ENCODE measurements at regions not wholly inside any gene's neighbourhood (a gene's known extent, or its start where the extent isn't known, plus 50 kb on each side); places are given as distances from the start of the nearest gene placed in this dataset.
"Not testable (repeated sequence)": the region's sequence is repeated elsewhere in the genome, so short reads cannot be mapped to it uniquely, and the experiment has no call there.

- no peak for ATAC-seq
- TF ChIP-seq OSR1 (CRISPR knock-in tag; IDR thresholded peaks at IDR 0.05) (no peak), POU6F1 (CRISPR knock-in tag; IDR thresholded peaks at IDR 0.05; ENCODE audit: borderline replicate concordance, low read depth) (no peak), TCF4 (CRISPR knock-in tag; IDR thresholded peaks at IDR 0.05; ENCODE audit: borderline replicate concordance) (no peak), ZNF8 (CRISPR knock-in tag; IDR thresholded peaks at IDR 0.05) (no peak)
Observed at GRCh38 chr4:149048451-149049143, 606.4 kb upstream of the NR3C2 start.

- ATAC-seq: no peak
- TF ChIP-seq, protein P1, sequence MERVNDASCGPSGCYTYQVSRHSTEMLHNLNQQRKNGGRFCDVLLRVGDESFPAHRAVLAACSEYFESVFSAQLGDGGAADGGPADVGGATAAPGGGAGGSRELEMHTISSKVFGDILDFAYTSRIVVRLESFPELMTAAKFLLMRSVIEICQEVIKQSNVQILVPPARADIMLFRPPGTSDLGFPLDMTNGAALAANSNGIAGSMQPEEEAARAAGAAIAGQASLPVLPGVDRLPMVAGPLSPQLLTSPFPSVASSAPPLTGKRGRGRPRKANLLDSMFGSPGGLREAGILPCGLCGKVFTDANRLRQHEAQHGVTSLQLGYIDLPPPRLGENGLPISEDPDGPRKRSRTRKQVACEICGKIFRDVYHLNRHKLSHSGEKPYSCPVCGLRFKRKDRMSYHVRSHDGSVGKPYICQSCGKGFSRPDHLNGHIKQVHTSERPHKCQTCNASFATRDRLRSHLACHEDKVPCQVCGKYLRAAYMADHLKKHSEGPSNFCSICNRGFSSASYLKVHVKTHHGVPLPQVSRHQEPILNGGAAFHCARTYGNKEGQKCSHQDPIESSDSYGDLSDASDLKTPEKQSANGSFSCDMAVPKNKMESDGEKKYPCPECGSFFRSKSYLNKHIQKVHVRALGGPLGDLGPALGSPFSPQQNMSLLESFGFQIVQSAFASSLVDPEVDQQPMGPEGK (CRISPR knock-in tag; IDR thresholded peaks at IDR 0.05; ENCODE audit: borderline replicate concordance): no peak
- TF ChIP-seq ZNF565 (CRISPR knock-in tag; conservative IDR thresholded peaks at IDR 0.05; ENCODE audit: low read depth) (no peak), CSDC2 (CRISPR knock-in tag; IDR thresholded peaks at IDR 0.05) (no peak), RARB (CRISPR knock-in tag; IDR thresholded peaks at IDR 0.05) (no peak), ZNF70 (CRISPR knock-in tag; IDR thresholded peaks at IDR 0.05) (no peak), TOX (CRISPR knock-in tag; IDR thresholded peaks at IDR 0.05; ENCODE audit: borderline replicate concordance) (no peak), ZNF8 (CRISPR knock-in tag; IDR thresholded peaks at IDR 0.05) (no peak), PPARA (CRISPR knock-in tag; IDR thresholded peaks at IDR 0.05; ENCODE audit: borderline replicate concordance) (no peak), ZFP30 (CRISPR knock-in tag; IDR thresholded peaks at IDR 0.05) (no peak), CREB5 (CRISPR knock-in tag; IDR thresholded peaks at IDR 0.05; ENCODE audit: low read depth) (no peak), BACH2 (CRISPR knock-in tag; IDR thresholded peaks at IDR 0.05; ENCODE audit: borderline replicate concordance) (no peak), OSR1 (CRISPR knock-in tag; IDR thresholded peaks at IDR 0.05) (no peak), TCF4 (CRISPR knock-in tag; IDR thresholded peaks at IDR 0.05; ENCODE audit: borderline replicate concordance) (no peak), GLIS3 (CRISPR knock-in tag; IDR thresholded peaks at IDR 0.05) (no peak), ZFP3 (CRISPR knock-in tag; IDR thresholded peaks at IDR 0.05) (no peak), SNAI2 (CRISPR knock-in tag; IDR thresholded peaks at IDR 0.05) (no peak), CSRNP3 (CRISPR knock-in tag; IDR thresholded peaks at IDR 0.05) (no peak), TSHZ2 (CRISPR knock-in tag; IDR thresholded peaks at IDR 0.05) (no peak), ZC3H10 (CRISPR knock-in tag; IDR thresholded peaks at IDR 0.05) (no peak)
Observed at GRCh38 chr4:149047368-149047767, 605.2 kb upstream of the NR3C2 start.

GRCh38 chr4:149045731-149046130 lies 603.5 kb upstream of the NR3C2 start:
- no peak for ATAC-seq
- no peak for TF ChIP-seq OSR1 (CRISPR knock-in tag; IDR thresholded peaks at IDR 0.05)
- TF ChIP-seq ARNTL (CRISPR knock-in tag; IDR thresholded peaks at IDR 0.05; ENCODE audit: borderline replicate concordance, low read depth): no peak
- no peak for TF ChIP-seq RARB (CRISPR knock-in tag; IDR thresholded peaks at IDR 0.05)
- no peak for TF ChIP-seq ESRRG (CRISPR knock-in tag; IDR thresholded peaks at IDR 0.05)

DNA sequence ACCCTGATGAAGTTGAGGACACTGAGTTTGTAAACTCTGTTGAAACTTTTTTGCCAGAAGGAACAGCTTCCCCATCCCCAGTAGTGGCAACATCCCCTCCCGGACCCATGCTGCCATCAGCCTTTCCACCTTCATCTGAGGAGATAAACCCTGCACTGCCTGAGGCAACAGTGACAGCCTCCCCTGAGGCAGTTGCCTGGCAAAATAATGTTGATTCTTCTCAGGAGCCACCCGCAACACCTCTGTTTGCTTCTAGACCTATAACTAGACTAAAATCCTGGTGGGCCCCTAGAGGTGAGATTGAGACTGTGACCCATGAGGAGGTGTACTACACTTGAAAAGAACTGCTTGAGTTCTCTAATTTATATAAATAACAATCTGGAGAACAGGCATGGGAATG lies 597.6 kb upstream of the NR3C2 start:
- ATAC-seq: not testable (repeated sequence)
